ENCODE measurements at regions not wholly inside any gene's neighbourhood (a gene's known extent, or its start where the extent isn't known, plus 50 kb on each side); places are given as distances from the start of the nearest gene placed in this dataset.
"Not testable (repeated sequence)": the region's sequence is repeated elsewhere in the genome, so short reads cannot be mapped to it uniquely, and the experiment has no call there.

DNA sequence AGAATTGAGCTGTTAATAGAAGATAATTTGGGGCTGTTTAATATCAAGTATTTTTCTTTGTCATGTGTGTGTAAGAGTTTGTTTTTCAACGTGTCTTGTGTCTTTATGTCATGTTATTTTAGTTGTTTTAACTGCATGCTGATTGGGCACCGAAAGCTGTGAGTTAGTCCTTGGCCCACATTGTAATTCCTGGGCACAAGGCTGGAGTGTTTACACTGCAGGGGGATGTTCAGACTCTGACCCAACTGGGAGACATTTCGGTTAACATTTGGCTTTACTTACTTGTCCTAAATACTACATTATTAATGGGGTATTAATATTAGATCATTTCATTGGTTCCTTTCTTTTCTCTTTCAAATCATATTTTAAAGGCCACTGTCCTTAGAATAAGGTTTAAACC lies 381.0 kb downstream of the OSR1 start:
- ATAC-seq = no peak

DNA sequence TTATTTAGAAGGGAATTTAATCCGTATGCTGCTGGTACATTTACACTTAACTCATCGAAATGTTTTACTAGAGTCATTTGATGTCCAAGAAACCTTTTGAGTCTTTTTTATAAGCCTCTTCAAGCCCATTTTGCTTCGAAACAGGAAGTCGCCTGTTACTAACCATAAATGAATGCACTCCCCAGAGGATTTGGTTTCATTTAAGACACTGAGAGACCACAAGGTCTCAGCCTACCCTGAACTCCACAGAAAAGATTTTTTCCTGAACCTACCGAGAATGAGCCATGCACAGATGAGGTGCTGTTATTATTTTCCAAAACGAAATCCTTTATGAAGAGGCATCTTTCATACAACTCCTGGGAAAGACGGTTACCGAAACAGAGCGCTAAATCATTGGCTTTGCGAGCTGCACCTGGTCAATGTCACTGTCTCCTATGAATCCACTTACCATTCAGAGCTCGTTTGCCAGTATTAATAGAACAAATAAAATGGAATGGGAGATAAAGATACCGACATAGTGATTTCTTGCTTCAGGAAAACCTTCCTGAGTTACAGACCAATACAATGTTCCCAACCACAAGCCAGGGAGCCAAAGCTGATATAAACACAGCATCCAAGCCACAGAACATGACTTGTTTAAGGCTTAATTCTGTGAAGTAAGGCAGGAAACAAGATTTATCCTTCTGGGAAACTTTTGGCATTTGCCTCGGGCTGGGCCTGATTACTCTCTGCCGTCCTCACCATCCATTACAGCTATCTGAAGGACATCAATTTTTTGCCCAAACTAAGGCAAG lies 382.1 kb downstream of the OSR1 start:
- no peak for ATAC-seq

DNA sequence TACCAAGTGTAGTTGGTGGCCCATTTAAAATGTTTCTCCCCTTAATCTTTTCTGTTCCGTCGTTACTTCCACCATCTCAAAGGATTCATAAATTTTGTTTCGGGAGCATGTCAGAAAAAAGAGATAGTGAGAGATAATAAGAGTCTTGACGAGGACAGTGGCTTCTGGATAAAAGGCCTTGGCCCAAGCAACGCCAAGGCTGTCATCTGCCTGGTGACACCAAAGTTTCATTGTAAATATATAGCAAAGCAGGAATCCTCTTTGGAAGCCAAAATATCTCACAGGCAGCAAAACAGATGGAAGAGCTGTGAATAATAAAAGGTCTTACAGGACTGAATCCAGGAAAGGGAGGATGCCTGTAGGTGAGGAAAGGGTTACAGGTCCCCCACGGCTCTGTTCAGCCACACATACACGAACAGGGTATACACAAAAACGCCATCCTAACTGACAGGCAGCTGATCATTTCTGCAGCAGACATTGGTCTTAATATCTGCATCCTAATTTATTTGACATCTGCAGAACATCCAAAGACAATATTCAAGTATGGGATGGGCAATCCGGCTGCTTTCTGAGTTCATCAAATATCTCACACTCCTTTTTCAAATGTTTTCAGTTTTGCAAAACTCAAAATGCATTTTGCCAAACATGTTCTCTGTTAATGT lies 382.8 kb downstream of the OSR1 start:
- no peak for ATAC-seq

DNA sequence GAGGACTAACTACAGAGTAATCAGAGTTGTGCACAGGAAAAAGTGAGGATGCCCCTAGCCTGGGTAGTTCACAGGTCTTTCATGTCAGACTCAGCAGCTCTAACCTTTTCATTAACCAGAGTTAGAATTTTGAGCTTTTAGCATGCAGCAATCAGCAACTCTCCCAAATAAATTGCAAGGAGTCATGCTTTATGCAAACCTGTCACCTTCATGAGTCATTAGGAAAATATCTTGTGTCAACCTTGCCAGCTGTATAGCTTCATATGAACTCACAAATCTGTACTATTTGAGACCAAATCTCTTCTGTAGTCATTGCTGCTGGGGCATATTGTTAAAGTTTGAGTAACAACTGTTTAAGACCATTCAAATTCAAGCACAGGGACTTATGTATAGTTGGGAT lies 382.3 kb upstream of the NT5C1B start:
- no peak for ATAC-seq

DNA sequence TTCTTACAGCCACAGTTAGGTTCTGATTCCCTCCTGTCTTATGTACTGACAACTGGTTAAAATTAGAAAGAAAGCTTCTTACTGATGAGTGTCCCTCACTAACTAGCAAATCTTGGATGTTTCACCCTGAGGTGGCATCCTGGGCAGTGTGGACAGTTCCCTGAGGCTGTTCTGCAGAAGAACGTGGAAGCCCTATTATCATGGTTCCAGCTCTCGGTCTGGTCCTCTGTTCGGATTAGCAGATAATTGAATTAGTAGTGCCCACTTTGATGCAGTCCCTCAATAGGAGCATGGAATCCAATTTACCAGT lies 381.7 kb upstream of the NT5C1B start:
- ATAC-seq = no peak

DNA sequence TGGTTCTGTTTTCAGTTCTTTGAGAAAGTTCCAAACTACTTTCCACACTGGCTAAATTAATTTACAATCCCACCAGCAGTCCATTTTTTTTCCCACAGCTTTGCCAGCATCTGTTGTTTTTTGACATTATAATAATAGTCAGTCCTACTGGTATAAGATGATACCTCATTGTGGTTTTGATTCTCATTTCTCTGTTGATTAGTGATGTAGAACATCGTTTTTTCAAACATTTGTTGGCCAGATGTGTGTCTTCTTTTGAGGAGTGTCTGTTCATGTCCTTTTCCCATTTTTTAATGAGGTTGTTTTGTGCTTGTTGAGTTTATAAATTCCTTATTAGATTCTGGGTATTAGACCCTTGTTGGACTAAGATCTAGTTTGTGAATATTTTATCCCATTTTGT lies 376.8 kb upstream of the NT5C1B start:
- ATAC-seq = no peak

DNA sequence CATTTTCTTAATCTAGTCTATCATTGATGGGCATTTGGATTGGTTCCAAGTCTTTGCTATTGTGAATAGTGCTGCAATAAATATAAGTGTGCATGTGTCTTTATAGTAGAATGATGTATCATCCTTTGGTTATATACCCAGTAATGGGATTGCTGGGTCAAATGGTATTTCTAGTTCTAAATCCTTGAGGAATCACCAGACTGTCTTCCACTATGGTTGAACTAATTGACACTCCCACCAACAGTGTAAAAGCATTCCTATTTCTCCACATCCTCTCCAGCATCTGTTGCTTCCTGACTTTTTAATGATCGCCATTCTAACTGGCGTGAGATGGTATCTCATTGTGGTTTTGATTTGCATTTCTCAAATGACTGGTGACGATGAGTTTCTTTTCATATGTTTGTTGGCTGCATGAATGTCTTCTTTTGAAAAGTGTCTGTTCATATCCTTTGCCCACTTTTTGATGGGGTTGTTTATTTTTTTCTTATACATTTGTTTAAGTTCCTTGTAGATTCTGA lies 374.4 kb upstream of the NT5C1B start:
- not testable (repeated sequence) for ATAC-seq

DNA sequence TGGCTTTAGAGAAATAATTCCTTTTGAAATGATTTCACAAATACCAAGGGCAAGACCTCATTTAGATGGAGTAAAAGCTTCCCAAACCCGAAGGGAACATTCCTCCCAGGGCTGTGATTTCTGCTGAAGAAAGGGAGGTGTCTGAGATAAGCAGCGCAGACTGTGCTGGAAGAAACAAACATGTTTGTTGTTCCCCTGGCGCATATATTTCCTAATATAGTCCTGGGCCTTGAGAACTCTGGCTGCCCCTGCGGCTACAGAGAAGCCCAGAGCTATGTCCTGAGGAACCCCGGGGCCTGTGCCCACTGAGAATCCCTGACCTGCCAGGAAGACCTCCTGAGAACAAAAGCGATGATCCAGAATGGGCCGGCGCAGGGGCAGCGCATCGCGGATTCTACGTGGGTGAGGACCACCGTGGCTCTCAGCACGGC lies 372.6 kb upstream of the NT5C1B start:
- ATAC-seq = no peak

DNA sequence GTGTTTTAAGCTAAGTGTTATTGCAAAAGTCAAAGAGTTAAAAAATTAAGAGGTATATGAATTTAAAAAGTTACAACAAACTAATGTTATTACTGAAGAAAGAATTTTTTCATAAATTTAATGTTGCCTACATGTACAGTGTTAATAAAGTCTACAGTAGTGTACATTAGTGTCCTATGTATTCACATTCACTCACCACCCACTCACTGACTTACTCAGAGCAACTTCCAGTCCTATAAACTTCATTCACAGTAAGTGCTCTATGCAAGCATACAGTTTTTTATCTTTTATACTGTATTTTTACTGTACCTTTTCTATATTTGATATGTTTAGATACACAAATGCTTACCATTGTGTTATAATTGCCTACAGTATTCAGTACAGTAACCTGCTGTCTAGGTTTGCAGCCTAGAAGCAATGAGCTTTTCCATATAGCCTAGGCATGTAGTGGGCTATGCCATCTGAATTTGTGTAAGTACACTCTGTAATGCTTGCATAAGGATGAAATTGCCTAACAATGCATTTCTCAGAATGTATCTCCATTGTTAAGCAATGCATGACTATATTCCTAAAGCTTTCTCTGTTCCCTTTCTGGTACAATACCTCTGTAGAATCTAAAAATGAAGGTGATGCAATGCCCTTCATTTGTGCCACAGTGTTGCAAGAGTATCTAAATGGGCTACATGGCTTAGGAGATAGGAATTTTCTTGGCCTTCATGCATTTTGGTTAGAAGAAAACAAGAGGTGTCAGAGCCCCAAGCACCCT lies 370.8 kb upstream of the NT5C1B start:
- ATAC-seq = no peak

DNA sequence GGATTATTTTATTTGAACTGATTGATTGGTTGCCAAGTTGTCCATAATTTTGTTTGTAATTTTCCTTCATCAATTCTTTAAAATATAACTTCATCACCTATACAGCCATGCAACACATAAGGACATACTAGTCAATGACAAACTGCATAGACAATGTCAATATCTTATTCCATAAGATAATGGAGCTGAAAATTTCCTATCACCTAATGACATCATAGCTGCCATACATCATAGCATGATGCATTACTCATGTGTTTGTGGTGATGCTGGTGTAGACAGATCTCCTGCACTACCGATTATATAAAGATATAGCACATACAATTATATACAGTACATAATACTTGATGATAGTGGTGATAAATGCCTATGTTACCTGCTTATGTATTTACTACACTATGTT lies 369.8 kb upstream of the NT5C1B start:
- no peak for ATAC-seq

DNA sequence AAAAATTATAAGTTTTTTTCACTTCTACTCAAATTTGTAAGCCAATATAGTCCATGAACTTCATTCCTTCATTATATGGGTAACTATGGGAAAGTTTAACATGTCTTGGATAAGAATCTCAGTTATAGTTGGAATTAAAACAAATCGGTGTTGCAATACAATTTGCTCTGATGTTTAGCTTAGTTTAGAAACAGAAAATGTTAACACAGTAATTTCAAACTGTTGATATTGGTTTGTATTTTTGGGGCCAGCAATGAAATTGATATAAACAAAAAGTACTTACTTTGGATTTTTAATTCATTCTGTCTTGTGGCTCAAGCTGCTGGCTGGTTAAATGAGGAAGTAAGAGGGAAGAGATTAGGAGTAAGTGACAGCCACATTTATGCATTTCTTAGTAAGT lies 368.5 kb upstream of the NT5C1B start:
- ATAC-seq = no peak

DNA sequence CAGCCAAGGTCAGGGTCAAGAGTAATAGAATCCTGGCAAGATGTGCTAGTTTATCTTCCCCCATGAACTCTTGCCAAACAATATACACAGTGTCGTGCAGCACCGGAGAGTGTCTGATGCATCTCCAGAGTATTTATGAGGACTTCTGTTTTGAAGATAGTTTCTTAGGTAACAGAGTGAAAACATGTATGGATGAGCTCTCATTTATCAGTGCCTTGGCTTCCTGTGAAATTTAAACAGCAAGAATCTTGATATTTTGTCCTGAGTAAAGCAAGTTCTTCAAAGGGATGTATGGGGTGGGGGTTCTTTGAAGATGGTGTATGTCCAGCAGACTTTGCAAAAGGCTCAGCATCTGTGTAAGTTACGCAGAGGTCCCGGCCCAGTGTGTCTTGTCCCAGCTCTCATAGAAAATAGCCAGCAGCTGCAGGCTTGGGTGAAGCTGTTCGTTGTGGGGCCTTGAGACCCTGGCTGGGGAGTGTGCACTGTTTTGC lies 361.0 kb upstream of the NT5C1B start:
- ATAC-seq = no peak

DNA sequence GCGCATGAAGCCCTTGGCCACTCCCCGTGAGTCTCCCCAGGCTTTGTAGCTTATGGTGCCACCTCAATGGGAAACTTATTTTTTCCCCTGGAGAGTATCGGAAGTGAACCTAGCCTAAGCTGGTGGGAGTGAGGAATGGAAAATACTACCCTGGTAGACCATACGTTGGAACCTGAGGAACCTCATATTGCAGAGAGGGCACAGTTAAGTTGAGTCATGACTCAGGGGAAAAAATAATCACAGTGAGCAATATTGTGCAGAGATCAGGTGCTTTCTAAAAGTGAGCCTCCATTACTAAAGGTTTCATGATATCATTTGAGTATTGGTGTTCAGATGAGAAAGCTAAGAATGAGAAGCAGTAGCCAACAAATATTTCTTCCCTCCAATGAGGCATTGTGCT lies 360.5 kb upstream of the NT5C1B start:
- ATAC-seq = no peak

DNA sequence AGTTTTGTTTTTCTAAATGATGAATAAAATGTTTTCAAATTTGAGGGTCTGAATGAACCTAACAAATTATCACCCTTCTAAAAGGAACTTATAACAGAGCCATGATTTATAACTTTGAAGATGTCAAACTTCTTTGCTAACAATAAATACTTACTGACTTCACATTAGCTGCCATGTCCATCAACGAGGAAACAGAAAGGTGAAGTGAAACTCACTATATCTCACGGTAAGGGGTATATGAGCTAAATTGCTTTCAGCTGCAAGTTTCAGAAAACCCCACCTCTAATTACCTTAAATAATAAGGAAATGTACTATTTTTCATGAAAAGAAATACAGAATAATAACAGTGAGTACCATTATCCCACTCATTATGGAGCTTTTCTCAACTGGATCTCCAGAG lies 350.8 kb upstream of the NT5C1B start:
- no peak for ATAC-seq

DNA sequence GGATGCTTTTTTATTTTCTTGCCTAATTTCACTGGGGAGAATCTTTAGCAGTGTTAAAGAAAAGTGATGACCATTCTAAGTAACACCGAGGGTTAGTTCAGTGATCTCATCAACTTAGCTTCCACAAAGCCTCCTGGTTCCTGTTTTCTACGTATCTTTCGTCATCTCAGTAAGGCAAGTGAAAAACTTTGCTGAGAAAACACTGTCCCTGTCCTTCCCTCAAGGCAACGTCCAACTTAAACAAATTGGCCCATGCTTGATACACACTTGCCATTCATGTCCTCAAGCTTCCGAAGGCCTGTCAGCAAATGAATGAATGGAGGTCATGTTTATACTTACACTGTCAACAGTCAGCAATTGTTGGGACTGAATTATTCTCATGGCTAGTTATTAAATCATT lies 350.4 kb upstream of the NT5C1B start:
- not testable (repeated sequence) for ATAC-seq

DNA sequence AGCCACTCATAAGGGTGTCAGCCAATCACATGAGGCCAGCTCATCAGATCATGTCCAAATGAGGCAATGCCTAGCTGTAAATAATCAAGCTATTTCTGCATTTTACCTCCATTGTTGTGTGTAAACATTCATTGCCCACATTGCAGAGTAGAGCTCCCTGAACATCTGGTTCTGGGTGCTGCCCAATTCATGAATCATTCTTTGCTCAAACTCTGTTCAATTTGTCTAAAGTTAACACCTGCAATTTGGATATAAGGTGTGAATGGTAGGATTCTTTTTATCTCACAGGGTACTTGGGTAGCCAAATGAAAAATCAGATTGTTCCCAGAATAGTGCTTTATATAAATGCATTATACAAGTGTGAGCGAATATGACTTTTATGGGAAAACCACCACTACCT lies 345.5 kb upstream of the NT5C1B start:
- ATAC-seq = no peak

DNA sequence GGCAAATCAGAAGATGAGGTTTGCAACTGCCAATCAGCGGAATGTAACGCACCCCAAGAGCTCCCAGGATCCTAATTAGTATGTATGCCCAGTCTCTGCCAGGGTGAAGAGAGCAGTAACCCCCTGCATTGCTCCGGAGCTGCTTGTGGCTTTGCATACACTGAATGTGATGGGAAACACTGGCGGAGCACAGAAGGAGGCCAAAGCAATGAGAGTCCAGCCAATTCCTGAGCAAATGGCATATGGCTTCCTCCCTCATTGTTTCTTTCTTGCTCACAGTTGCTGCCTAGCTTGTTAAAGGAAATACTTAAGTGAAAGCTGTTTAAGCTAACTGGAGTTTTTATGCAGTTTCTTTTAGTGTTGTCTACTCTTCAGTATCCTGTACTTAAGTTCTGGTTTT lies 343.5 kb upstream of the NT5C1B start:
- ATAC-seq = no peak

DNA sequence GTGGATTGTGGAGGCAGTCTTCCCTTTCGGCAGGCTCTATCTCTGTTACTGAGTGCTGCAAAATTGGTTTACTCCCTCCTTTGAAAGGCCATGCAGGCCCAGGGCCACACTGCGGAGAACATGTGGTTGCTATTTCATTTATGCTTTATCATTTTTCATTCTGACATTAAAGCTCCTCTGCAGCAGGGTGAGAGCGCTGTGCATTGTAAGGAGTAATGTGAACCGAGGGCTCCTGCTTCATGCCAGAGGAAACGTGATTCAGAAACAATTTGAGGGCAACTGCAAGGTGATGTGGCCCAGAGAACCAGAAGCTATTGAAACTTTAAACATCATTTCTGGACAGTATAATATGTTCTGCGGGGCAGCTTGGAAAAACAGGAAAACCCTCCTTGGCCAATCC lies 341.6 kb upstream of the NT5C1B start:
- no peak for ATAC-seq

DNA sequence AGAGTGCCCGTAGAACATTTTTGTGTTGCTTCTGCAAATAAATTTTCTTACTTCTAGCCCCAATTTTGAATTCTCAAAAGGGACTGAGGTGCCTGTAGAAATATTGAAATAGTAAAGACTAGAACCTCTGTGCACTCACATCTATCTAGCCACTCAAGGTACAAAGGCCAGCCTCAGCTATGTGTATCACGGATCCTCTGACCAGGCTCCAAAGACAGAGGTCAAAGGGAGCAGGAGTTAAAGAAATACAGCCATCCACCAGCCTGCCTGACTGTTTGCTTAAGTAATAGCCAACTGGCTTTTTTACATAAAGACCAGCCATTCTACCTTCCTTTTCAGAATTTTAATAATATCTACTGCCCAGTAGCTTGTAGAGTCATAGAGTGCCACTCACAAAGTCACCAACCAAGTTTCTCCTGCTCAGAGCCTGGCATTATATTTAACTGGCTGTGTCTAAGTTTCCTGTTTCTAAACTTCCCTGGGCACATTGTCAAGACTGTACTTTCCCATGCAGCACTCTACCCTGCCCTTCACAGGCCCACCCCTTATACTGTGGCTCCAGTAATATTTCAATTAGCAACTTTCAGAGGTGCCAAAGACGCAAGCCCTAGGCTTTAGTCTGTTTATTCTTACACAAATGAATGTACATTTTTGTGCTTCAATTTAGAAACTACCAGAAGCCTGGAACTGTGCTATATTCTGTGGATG lies 338.3 kb upstream of the NT5C1B start:
- ATAC-seq = no peak

DNA sequence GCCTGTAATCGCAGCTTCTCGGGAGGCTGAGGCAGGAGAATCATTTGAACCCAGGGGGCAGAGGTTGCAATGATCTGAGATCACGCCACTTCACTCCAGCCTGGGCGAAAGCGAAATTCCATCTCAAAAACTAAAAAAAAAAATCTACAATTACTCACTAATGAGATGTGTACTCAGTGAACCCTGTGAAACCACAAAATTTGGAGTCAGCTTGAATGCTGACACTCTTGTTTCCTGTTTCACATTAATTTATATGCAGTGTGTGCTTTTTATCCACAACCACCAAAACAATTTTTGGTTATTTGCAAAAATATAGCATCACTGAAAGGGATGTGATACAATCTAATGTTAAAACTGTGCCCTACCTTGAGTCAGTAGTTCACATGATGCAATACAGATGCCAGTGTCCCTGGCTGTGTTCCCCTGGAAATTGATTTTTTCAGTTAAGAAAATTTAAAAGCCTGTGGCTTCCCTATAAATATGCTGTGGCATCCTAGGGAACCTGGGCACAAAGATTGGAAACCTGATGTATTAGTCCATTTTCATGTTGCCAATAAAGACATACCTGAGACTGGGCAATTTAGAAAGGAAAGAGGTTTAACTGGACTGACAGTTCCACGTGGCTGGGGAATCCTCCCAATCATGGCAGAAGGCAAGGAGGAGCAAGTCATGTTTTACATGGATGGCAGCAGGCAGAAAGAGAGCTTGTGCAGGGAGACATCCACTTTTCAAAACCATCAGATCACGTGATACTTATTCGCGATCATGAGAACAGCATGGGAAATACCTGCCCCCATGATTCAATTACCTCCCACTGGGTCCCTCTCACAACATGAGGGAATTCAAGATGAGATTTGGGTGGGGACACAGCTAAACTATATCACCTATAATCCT lies 337.5 kb upstream of the NT5C1B start:
- no peak for ATAC-seq

DNA sequence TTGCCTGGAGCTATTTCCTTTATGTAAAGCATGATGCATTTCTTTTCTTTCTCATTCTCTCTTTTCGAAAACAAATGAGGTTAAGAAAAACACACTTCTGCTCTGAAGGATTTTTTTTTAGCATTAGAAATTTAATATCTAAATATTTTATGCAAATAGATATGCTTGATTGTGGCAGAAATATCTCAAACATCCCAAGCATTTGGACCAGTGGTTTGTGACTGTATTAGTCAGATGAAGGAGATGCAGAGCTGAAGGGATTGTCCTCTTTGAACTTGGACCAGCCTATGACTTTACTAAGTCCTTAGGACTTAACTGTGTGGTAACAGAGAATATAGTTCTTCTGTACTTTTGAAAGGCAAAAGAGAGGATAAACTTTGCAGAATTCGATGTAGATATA lies 335.9 kb upstream of the NT5C1B start:
- no peak for ATAC-seq

DNA sequence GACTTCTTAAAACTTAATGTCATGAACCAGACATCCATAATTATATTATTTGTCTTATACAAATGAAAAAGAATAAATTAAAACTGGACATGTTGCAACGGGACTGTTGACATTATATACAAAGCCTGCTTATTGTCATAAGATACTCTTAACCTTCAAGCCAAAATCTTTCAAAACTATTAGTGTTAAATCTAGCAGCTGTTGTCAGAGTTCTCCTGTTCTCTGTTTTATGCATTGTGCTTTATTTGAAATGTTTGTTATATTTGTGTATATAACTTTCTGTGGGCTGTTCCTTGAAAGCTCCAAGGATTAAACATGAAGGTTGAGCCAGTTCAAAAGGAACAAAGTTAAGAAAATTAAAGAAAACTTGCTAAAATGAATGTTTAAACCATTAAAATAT lies 335.5 kb upstream of the NT5C1B start:
- no peak for ATAC-seq

Data from activated CD4-positive, CD25-positive, alpha-beta regulatory T cell treated with anti-CD3 and anti-CD28 coated beads, Interleukin-2, amount 50 U/mL, for 24 hours (primary cell).